Right kidney (tissue), 1 donor: ENCODE measurements at regions not wholly inside any gene's neighbourhood (a gene's known extent, or its start where the extent isn't known, plus 50 kb on each side); places are given as distances from the start of the nearest gene placed in this dataset.
"Not testable (repeated sequence)": the region's sequence is repeated elsewhere in the genome, so short reads cannot be mapped to it uniquely, and the experiment has no call there.

Experiments used
- DNase-seq: peaks from one replicate; pipeline ENCODE4 v3.0.0-alpha.2; 2016

DNA sequence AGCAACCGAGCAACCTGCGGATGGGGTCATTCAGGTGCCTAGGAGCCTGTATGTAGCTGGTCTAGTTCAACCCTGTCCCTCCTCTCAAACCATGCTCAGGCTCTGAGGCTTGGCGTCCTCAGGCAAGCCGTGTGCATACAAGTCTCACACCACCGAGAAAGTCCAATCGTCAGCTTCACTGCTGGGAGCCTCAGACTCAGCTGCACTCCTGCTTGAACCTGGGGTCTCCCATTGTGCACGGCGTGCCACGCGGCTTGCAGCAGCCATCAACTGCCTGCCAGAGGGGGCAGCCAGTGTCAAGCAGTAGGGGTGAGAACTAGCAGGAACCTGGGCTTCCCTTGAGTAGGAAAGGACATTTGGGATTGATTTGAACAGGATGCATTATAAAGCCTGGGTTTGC lies 1064.6 kb downstream of the BCL11B start:
- DNase-seq, result no peak

DNA sequence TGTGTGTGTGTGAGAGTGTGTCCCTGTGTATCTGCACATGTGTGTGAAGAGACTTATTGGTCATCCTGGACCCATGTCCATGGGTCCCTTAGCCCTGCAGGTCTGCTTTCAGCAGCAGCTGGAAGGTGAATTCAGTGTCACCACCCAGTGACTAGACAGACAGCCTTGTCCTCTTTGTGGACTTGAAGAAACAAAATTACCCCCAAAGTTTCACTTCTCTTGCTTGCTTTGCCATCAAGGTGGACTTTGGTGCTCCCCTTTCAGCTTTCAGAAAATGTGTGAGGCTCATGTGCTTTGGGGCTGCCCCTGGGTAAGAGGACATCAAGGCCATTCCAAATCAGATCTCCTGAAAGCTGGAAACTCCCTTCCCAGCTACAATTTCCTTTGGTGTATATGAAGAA lies 1063.8 kb downstream of the BCL11B start:
- no peak for DNase-seq

DNA sequence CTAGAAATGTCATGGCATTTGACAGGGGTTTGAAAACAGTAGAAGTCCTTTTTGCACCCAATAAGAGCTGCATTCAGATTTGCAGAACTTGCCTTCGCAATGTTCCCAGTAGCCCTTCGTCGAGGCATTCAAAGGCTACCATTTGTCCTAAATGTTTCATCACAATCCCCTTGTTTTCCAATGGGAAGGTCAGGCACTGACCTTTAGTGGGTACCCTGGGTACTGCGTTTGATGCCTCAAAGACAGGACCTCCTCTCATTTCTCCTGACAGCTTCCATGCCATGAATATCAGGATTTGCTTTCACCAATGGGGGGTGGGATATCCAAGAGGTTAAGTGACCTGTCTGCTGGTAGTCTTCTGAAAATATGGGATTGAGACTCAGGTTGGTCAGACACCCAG lies 1063.1 kb downstream of the BCL11B start:
- DNase-seq, result no peak

DNA sequence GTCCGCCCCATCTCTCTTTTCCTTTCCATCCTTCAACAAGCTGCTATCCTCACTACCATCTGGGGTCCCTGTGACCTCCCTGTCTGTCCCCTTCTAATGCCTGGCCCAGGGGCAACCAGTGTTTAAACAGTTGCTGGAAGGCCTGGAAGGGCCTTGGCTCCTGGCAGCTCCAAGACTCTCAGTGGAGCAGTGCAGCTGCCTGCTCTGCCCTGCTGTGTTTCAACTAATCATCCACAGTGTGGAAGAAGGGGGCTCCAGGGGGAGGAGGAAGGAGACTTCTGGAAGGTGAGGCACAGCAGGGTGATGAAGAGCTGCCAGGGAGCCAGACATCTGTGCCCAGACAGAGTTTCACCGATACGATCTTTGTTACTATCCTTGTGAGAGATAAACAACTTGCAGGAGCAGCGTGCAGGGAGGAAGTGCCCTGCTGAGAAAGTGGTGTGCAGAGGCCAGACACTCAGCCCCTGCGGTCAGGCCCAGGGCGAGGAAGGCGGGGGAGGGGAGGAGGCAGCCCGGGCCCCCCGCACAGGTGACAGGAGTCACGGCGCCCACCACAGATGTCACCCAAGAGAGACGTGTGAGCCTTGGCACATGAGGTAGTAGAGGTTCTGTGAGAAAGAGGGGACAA lies 1061.8 kb downstream of the BCL11B start:
- no peak for DNase-seq

DNA sequence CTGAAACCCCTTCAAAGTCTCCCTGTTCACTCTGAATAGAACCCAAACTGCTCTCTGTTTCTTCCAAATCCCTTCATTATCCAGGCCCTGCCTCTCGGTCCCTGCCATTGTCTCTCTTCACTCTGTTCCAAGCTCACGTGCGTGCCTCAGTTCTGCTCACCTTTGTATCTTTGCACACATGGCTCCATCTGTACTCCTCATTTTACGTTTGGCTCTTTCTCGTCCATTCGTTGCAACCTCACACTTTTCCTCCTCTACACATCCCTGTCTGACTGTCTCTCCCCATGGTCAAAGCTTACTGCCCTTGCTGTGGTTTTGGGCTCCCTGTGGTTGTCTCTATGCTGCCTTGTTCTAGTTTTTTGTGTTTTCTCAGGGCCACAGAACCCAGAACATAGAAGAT lies 1054.5 kb downstream of the BCL11B start:
- DNase-seq, result no peak

DNA sequence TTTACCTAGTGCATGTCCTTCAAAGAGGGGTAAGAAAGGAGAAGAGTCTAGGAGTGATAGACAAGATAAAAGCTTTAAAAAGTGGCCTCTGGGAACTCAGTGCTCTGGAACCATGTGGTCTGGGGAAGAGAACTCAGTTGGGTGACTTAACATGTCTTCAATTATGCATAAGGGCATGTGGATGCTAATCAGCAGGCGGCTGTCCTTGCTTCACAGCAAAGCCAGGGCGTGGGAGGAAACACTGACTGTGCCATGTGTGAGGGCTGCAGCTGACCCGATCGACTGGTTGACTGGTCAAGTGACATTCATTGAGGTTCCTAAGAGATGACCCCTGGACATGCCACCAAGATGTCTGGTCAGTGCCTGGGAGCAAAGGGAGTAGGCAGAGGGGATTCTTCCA lies 1053.8 kb downstream of the BCL11B start:
- DNase-seq, result no peak

DNA sequence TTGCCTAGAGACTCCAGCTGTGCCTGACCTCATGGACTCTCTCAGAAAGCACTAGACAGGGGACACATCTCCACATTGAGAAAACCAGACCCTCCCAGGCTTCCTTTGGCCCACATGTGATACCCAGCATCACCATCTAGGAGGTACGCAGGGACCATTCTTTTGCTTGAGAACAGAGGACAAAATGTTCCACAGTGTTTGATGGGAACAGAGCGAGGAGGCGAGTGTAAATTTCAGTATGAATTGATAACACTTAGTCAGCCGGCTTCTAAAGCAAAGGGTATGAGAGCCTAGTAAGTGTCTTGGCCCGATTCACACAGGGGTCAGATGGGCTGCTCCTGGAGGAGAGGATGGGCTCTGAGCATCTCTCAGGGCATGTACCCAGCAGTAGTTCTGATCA lies 1052.4 kb downstream of the BCL11B start:
- DNase-seq, result no peak

DNA sequence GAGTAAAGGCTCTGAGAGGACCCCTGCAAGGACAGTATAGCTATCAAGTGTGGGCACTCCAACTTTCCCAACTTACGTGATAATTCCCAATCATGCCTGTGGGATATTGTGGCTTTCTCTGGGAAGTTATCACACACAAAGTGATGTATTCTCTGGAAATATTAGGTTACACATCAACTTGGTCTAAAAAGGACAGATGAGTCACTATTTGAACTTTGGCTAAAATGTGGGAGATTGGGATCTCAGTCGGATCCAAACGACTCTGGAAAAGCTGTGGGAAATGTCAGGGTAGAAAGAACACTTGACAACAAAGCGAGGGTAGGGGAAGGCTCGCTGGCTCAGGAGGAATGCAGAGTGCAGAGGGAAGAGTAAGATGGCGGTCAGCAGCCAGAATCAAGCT lies 1048.9 kb downstream of the BCL11B start:
- DNase-seq, result no peak

DNA sequence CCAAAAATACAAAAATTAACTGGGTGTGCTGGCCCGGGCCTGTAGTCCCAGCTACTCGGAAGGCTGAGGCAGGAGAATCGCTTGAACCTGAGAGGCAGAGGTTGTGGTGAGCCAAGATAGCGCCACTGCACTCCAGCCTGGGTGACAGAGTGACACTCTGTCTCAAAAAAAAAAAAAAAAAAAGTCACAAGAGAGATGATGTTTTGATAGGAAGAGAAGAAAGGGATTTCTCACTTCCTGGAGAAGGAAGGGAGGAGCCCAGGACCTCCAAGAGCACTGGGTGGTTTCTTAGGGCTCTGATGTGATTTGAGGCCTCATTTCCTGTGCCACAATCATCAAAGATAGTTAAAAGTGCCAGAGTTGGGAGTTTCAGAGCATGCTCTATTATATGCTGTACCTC lies 1048.3 kb downstream of the BCL11B start:
- DNase-seq, result not testable (repeated sequence)

DNA sequence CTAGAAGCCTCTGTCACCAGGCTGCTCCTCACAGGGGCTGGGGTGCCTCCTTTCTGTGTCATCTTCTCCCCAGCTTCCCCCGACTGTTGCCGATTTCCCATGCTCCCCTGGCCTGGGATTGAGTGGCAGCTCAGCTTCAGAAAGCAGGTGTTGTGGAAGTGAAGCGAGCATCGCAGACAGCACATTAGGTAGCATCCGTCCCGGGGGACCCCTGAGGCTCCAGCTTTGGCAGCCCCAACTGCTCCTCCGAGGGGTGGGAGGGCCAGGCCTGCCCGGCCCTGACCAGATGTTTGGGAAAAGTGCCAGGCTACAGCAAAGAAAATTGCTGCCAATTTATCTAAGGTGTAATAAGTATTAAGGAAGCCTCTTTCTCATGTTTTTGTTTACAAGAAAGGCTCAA lies 1045.6 kb downstream of the BCL11B start:
- DNase-seq, result no peak

DNA sequence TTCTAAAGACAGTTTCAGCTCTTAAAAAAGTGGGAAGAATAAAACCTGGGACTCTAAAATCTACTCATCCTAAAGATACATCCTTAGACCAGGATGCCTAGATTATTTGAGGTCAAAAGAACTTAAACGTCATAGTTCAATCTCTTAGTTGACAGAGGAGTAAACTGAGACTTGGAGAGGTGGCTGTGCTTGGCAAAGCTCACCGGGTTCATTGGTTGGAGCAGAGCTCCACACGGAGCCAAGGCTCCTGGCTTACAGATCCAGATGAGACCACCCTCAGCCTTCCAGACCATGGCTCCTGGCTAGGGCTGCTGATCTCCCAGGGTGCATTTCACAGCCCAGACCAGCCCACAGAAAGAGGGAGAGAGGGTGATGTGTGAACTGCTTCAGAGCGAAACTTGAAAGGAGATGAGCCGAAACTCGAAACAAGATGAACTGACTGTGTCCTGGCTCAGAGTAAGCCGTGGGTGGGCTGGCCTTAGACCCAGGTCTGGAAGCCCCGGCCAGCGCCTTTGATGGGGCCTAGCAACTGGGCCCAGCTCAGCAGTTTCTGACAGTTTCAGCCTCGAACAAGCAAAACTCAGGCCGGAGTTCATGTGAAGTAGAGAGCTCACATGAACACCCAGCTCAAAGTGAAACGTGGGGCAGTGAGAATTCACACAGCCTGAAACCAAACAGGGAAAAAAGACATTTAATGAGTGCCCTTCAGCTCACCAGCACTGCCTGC lies 1044.8 kb downstream of the BCL11B start:
- DNase-seq, result no peak

DNA sequence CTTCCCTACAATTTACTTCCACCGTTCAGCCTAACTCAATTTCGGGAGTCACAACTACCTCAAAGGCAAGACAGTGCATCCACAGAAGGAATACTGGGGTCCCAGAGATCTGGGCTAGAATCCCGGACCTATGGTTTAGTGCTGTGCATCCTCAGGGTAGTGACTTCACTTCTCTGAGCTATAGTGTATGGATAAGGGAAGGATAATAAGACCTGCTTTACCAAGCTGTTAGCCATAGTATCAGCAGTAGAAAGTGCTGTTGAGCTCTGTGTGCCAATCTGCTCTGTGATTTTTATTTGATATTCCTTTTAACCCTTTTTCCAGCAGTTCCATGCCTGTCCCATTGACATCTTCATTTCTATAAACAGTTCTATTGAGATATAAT lies 1044.3 kb downstream of the BCL11B start:
- DNase-seq, result no peak

DNA sequence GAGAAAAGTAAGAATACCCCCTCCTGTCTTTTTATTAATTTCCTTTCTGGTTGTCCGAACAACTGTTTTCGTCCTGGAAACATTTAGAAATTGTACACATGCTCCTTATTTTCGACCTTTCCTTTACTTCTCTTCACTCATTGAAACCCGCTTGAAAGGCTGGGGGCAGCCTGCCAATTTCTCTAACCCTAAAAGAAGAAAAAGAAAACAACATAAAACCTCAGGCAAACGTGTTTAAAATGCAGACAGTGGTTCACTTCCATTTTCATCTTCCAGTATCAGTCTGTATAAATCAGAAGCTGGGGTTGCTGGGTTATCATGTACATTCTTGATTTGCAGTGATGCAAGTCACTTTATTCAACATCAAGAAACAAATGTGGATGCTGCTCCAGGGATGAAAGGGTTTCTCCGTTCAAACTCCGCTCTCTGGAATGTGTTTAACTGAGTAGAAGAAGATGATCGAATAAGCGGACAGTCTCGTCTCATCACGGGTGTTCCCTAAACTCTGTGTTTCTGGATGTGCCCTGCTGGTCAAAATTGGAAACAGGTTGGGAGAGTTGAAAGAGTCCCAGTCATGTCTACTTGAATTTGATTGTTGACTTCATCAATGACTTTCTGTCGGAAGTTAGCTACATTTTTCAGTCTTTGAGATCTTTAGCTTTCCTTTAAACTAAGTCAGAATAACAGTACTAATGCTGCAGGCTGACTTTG lies 1042.2 kb downstream of the BCL11B start:
- DNase-seq, result no peak

DNA sequence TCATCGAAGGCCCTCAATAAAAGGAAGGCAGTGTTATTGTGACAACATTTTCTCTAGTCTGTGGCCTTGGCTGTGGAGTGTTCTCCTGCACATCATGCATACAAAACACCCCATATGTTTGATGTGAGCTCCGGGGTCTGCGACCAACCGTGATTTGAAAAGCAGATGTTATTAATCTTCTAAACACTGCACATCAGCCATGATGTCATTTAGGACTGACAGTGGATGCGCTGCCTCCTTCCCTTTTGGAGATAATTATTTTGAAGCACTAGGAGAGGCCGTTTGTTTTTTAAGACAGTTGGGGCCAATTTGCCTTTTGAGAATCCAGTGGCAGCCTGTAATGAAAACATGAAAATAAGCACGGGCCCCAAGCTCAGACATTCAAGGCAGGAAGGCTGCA lies 1041.6 kb downstream of the BCL11B start:
- DNase-seq, result no peak

DNA sequence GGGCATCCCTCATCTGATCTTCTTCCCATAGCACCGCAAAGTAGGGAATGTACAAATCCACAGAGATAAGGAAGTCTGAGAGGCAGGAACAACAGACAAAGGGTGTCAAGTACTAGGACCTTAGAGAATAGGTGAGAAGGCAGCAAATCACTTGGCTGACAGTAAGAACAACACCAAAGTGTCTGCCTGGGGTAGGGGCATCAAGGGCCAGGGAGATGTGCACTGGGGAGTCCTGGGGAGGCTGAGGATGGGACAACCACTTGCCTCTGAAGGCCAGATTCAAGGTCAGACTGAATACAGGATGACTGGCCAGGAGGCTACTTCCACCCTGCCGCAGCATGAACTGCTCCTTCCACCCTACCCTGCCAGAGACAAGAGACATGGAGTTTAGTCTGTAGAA lies 1040.8 kb downstream of the BCL11B start:
- DNase-seq, result no peak

DNA sequence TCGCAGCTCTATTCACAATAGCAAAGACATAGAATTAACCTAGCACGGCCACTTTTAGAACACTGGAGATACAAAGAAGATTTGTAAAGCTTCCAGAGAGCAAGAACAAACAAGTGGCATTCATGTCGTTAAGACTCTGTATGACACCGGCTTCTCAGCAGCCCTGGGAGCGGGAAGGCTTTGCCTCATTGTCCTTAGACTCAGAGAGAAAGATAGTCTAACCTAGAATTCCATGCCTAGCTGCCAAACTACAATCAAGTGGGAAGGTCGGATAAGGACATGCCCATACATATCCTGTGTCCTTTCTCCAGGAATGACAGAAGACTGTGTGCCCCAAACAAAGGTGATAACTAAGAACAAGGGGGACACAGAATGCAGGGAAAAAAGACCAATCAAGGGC lies 1038.3 kb downstream of the BCL11B start:
- no peak for DNase-seq

DNA sequence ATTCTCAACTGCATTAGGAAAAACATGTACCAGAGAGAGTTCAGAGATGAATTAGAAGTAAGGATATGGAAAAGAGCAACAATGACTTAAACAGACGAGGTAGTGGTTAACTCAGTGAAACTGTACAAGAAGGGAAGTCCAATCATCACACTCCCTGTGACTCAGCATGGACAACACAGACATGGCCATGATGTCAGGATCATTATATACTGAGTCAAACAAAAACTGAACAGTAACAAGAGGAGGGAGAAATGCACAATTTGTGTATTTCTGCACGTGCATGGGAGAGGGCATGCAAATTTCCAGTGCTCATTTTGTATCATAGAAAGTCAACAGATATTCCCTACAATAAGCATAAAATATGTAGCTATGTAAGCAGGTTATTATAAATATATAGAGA lies 1037.8 kb downstream of the BCL11B start:
- no peak for DNase-seq

DNA sequence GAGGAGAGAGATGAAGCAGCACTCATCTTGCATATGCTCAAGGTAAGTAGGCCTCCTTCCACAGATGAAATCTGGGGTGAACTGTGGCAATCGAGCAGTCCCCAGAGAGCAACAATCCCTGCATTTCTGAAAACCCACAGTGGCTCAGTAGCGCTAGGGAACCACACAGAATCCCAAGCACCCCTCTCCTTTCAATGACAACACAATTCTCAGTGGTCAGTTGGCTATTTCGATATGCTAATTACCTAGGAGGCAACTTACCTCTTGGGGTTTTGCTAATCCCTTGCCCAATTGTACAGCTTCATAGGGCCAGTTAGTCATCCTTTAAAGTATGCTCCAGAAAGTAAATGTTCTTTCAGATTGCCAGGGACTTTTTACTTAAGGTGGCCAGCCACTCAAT lies 1035.7 kb downstream of the BCL11B start:
- no peak for DNase-seq

DNA sequence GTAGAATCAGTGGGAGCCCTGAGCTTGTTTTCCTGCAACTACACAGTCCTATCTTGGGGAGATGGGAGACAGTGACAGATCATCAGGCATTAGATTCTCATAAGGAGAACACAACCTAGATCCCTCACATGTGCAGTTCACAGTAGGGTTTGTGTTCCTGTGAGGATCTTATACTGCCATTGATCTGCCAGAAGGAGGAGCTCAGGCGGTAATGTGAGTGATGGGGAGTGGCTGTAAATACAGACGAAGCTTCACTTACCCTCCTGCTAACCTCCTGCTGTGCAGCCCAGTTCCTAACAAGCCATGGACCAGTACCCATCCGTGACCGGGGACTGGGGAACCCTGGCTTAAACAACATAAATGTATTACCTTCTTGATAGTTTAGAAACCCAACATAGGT lies 1034.1 kb downstream of the BCL11B start:
- DNase-seq, result no peak

DNA sequence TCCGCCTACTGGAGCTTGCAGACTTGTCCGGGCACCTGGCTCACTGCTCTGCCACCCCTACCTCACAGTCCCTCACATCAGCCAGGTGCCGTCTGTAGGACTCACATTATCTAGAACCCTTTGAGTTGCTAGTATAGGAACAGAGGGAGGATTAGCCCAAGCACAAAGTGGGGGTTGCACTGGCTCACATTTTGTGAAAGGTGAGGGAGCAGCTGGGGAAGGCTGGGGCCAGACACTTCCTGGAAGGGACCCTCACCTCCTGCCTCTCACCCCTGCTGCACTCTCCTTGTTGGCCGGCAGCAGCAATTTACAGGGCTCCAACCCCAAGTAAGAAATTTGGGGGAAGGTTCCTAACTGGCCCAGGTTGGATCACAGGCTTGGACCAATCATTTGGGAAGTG lies 1031.6 kb downstream of the BCL11B start:
- DNase-seq, result no peak

DNA sequence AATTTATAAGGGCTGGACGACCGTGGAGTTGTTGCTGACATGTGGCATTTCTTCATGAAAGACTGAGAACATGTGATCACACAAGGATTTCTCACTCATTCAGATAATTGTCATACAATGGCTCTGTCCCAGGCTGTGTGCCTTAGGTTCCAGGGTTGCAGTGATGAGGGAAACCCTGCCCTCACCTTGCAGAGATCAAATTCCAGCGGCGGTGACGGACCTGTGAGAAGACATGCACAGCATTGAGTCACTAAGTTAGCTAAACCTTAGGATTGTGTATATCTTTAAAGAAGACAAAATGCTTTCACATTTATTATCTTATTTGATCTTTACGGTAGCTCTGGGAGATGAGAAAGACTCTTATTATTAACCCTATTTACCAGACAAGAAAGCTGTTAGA lies 1029.1 kb downstream of the BCL11B start:
- no peak for DNase-seq

DNA sequence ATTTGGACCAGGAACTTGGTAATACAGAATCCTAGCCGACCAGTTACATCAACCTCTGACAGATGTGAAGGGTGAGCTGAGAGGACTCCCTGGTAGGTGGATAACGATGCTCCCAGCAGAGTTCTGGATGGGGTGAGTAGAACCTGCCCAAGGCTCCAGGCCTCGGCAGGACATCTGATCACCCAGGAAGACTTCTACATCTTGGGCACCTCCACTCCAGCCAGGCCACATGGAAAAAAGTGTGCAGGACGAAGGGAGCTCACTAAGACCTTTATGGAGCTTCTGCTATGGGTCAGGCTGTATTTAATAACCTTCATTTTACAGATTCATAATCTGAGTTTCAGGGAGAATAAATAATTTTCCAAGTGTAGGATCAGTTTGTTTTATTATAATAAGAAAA lies 1028.7 kb downstream of the BCL11B start:
- DNase-seq, result no peak

DNA sequence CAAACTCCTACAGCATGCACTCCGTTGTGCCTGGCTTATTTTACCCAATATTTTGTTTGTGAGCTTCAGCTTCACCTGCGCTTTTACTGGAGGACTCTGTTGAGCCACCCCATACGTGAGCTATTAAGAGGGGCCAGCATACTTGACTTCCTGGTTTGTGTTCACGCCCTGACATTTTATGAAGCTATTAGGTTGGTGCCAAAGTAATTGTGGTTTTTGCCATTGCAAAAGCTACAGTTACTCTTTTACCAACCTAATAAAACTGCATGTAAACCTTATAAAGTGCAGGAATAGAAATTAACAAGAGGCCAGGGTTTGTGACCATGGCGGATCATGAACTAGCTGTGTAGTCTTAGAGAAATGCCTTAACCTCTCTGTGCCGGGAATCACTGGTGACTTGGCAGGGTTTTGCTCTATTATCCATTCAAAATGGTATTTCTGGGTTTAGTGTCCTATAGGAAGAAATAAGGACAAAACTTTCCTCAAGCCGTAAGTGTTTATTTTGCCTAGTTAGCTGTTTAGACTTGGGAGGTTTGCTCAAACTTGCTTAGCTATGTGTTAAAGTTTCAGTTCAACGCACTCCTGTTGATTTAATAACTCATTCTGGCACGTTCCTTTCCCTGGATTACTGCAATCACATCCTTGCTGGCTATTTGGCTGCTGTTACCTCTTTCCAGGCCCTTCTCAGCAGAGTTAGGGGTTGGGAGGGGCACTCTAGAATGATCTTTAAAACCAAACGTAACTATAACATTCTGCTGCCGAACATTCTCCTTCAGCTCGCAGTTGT lies 1027.6 kb downstream of the BCL11B start:
- no peak for DNase-seq
